ENCODE measurements at regions not wholly inside any gene's neighbourhood (a gene's known extent, or its start where the extent isn't known, plus 50 kb on each side); places are given as distances from the start of the nearest gene placed in this dataset.

DNA sequence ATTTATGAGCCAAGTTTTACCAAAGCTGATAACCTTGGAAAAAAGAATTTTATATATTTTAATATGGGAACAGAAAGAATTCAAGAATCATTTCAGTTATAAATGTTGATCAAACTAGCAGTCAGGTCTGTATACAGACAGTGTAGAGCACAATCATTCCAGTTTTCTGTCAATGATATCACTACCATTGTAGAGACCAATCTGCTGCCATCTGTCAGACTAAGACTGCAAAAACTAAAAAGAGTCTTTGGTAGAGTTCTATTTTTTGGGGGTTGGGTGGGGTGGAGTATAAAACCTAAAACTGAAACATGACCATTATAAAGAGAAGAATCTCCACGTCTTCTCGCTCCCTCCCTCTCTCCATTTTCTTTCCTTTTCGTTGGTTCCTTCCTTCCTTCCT lies 204.7 kb upstream of the UBE2E3 start:
- TF ChIP-seq CTCF (IDR thresholded peaks at IDR 0.05; ENCODE audit: insufficient read depth, low read depth, low read length) (no peak), EZH2 (IDR thresholded peaks at IDR 0.05; ENCODE audit: insufficient read depth, low read length) (no peak)

Measured in astrocyte (in vitro differentiated cells and primary cell).